OCI-LY7 (cell line): ENCODE measurements at regions not wholly inside any gene's neighbourhood (a gene's known extent, or its start where the extent isn't known, plus 50 kb on each side); places are given as distances from the start of the nearest gene placed in this dataset.

Experiments used
- BruUV-seq: library from RNA; stranded (reverse); fragments of 400-500 nt; replicated peaks from 2 replicates; lab custom pipeline; 2021; lab: Mats Ljungman, UMichigan
- CTCF ChIA-PET: fragments of 300-600 bp; sonication (Branson Sonifier 250); formaldehyde crosslinking; loops from one replicate; lab custom pipeline; 2022; ENCODE audit warnings: antibody characterized with exemption; ENCODE audit not compliant: unreplicated experiment; lab: Charles Lee
- POLR2A ChIA-PET: fragments of 300-600 bp; sonication (Branson Sonifier 250); formaldehyde crosslinking; loops from one replicate; lab custom pipeline; 2022; ENCODE audit warnings: antibody characterized with exemption; lab: Charles Lee
- DNase-seq: peaks from one replicate; pipeline ENCODE4 v3.0.0-alpha.2; 2015; ENCODE audit warnings: low spot score
- H2AFZ ChIP-seq: fragments of 200-600 bp; sonication (generic), shearing (Covaris generic); 2 replicates; pipeline ENCODE4 v1.6.1; 2014; ENCODE audit warnings: mild to moderate bottlenecking, antibody characterized with exemption, low read length, moderate library complexity
- H3K27ac ChIP-seq: fragments of 200-600 bp; sonication (generic); 2 replicates; pipeline ENCODE4 v1.5.1; 2014; ENCODE audit warnings: mixed run types, low read depth, mild to moderate bottlenecking, moderate library complexity, low read length, inconsistent platforms; ENCODE audit not compliant: poor library complexity, severe bottlenecking
- H3K36me3 ChIP-seq: fragments of 200-600 bp; sonication (generic); 2 replicates; pipeline ENCODE4 v1.6.1; 2014; ENCODE audit warnings: mild to moderate bottlenecking, antibody characterized with exemption, low read length, moderate library complexity, mixed read lengths; ENCODE audit not compliant: insufficient read depth
- H3K4me1 ChIP-seq: fragments of 200-600 bp; sonication (generic); 2 replicates; pipeline ENCODE4 v1.5.1; 2014; ENCODE audit warnings: mild to moderate bottlenecking, low read length; ENCODE audit not compliant: insufficient read depth, poor library complexity, severe bottlenecking
- H3K4me2 ChIP-seq: fragments of 200-600 bp; sonication (generic); 2 replicates; pipeline ENCODE4 v1.6.1; 2014; ENCODE audit warnings: mild to moderate bottlenecking, low read length
- H3K4me3 ChIP-seq: fragments of 200-600 bp; sonication (generic); 2 replicates; pipeline ENCODE4 v1.5.1; 2014; ENCODE audit warnings: mild to moderate bottlenecking, low read depth, low read length; ENCODE audit not compliant: poor library complexity, severe bottlenecking
- H3K79me2 ChIP-seq: fragments of 200-600 bp; sonication (generic); 2 replicates; pipeline ENCODE4 v1.6.1; 2016; ENCODE audit warnings: low read depth, mild to moderate bottlenecking, low read length, moderate library complexity, mixed read lengths; ENCODE audit not compliant: insufficient read depth
- H3K9me2 ChIP-seq: fragments of 200-600 bp; sonication (generic); 2 replicates; pipeline ENCODE4 v1.6.1; 2016; ENCODE audit warnings: mild to moderate bottlenecking, low read length, mixed read lengths; ENCODE audit not compliant: insufficient read depth
- H3K9me3 ChIP-seq: fragments of 200-600 bp; sonication (generic); 2 replicates; pipeline ENCODE4 v1.6.1; 2014; ENCODE audit warnings: mild to moderate bottlenecking, mixed run types, low read length, mixed read lengths
- H4K20me1 ChIP-seq: fragments of 200-600 bp; sonication (generic); 2 replicates; pipeline ENCODE4 v1.6.1; 2014; ENCODE audit warnings: mild to moderate bottlenecking, antibody characterized with exemption, low read length, moderate library complexity, mixed read lengths; ENCODE audit not compliant: insufficient read depth
- EZH2phosphoT487 ChIP-seq: fragments of 200-600 bp; sonication (generic); IDR thresholded peaks from 2 replicates; pipeline ENCODE4 v1.6.1; 2018; ENCODE audit warnings: low read depth, borderline replicate concordance, mild to moderate bottlenecking, mixed run types, antibody characterized with exemption, low read length, moderate library complexity, mixed read lengths
- intact Hi-C: fragments of 100-400 bp; cut with micrococcal nuclease; formaldehyde crosslinking; loops from one replicate; pipeline ENCODE4 v1.10.0; 2022; ENCODE audit not compliant: unreplicated experiment
- TF ChIP-seq, protein P1 (sequence below): fragments of 200-600 bp; sonication (generic); conservative IDR thresholded peaks from 2 replicates; pipeline ENCODE4 v1.5.1; 2014; ENCODE audit warnings: mild to moderate bottlenecking, antibody characterized with exemption, low read length, moderate library complexity, mixed read lengths

DNA sequence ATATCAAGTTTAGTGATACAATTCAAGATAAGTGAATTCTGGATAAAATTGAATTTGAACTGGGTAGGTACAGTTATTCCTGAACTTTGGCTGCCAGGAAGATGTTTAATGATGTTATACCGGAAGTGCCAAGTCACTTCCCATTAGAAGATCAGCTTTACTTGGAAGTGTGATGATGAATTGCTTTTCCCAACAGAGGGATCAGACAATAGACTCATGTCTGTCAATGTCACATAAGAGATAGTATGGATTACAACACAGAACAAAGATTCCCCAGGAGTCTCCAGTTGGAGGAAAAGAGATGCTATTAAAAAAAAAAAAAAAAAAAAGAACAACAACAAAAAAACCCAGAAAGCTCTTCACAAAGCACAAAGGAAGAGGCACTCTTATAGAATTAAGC lies 497.9 kb upstream of the EPHA7 start:
- no peaks in the 10 kb centered on the region for H4K20me1 ChIP-seq
- ChIA-PET POLR2A (interaction anchor here (0.6 kb wide), 2 partner anchors 594 to 713 kb away, joined by 3 to 4 read pairs; no protein-coding TSS in a partner anchor), CTCF (no interaction called here)
- H3K27ac ChIP-seq: no peak overlapping the region
- no peak for DNase-seq
- H3K9me3 ChIP-seq: no peaks in the 10 kb centered on the region
- H3K36me3 ChIP-seq: no peaks in the 10 kb centered on the region
- no peaks in the 10 kb centered on the region for H3K9me2 ChIP-seq
- no peaks in the 10 kb centered on the region for H3K79me2 ChIP-seq
- H3K4me1 ChIP-seq: no peaks in the 10 kb centered on the region
- no peak overlapping the region for H3K4me3 ChIP-seq
- TF ChIP-seq, protein P1, sequence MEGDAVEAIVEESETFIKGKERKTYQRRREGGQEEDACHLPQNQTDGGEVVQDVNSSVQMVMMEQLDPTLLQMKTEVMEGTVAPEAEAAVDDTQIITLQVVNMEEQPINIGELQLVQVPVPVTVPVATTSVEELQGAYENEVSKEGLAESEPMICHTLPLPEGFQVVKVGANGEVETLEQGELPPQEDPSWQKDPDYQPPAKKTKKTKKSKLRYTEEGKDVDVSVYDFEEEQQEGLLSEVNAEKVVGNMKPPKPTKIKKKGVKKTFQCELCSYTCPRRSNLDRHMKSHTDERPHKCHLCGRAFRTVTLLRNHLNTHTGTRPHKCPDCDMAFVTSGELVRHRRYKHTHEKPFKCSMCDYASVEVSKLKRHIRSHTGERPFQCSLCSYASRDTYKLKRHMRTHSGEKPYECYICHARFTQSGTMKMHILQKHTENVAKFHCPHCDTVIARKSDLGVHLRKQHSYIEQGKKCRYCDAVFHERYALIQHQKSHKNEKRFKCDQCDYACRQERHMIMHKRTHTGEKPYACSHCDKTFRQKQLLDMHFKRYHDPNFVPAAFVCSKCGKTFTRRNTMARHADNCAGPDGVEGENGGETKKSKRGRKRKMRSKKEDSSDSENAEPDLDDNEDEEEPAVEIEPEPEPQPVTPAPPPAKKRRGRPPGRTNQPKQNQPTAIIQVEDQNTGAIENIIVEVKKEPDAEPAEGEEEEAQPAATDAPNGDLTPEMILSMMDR: no peak
- BruUV-seq: no TSS peak
- H3K4me2 ChIP-seq: no peak overlapping the region
- intact Hi-C loops: no loop called here
- no peak overlapping the region for H2AFZ ChIP-seq

DNA sequence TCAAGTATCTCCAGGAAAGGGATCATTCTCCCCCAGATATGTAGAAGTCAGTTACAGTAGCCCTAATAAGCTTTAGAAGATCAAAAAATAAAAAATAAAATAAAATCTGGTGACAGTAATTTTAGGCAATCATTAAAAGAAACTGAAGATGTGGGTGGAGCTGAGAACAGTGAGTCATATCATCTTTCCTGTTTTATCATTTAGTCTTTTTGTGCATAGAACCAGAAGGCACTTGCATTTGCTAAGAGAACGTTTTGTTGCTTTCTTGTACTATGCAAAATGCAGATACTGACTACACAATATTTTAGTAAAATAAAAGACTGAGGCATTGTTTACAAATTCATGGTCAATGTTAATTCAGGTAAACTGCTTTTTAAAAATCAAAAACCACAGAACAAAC lies 497.4 kb upstream of the EPHA7 start:
- no peak for TF ChIP-seq EZH2phosphoT487
- TF ChIP-seq, protein P1: no peak
- Histone ChIP-seq H3K36me3 (no peaks in the 10 kb centered on the region), H3K27ac (no peak overlapping the region), H4K20me1 (no peaks in the 10 kb centered on the region), H3K4me1 (no peaks in the 10 kb centered on the region), H3K4me3 (no peak overlapping the region), H3K9me3 (no peaks in the 10 kb centered on the region), H2AFZ (no peak overlapping the region), H3K4me2 (no peak overlapping the region), H3K9me2 (no peaks in the 10 kb centered on the region), H3K79me2 (no peaks in the 10 kb centered on the region)
- BruUV-seq: no TSS peak
- intact Hi-C loops: no loop called here
- ChIA-PET CTCF (no interaction called here), POLR2A (interaction anchor here (0.6 kb wide), 1 partner anchor 593 kb away, joined by 3 read pairs; no protein-coding TSS in a partner anchor)
- no peak for DNase-seq

DNA sequence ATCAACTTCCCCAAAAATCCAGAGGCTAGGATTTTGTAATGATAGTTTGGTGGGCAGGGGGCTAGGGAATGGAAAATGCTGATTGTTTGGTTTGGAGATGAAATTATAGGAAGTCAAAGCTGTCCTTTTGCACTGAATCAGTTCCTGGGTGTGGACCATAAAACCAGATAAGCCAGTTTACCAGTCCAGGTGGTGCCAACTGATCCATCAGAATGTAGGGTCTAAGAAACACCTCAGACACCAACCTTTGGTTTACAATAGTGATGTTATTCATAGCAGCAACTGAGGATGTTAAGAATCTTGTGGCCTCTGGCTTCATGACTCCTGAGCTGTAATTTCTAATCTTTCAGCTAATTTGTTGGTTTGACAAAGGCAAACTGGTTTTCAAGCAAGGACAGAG lies 496.6 kb upstream of the EPHA7 start:
- ChIA-PET CTCF (no interaction called here), POLR2A (no interaction called here)
- no peaks in the 10 kb centered on the region for H3K9me2 ChIP-seq
- no peaks in the 10 kb centered on the region for H3K36me3 ChIP-seq
- no peak for DNase-seq
- no peaks in the 10 kb centered on the region for H3K9me3 ChIP-seq
- H3K79me2 ChIP-seq: no peaks in the 10 kb centered on the region
- no peak overlapping the region for H3K4me2 ChIP-seq
- no peak overlapping the region for H3K27ac ChIP-seq
- intact Hi-C loops: no loop called here
- H4K20me1 ChIP-seq: no peaks in the 10 kb centered on the region
- no peak overlapping the region for H2AFZ ChIP-seq
- BruUV-seq: no TSS peak
- H3K4me1 ChIP-seq: no peaks in the 10 kb centered on the region
- TF ChIP-seq EZH2phosphoT487: no peak
- TF ChIP-seq, protein P1: no peak
- H3K4me3 ChIP-seq: no peak overlapping the region
